ENCODE measurements at regions not wholly inside any gene's neighbourhood (a gene's known extent, or its start where the extent isn't known, plus 50 kb on each side); places are given as distances from the start of the nearest gene placed in this dataset.
A peak's percentile ranks its signal among the peaks of the same experiment; 100 is the strongest.
"Not testable (repeated sequence)": the region's sequence is repeated elsewhere in the genome, so short reads cannot be mapped to it uniquely, and the experiment has no call there.

GRCh38 chr10:60525716-60526585, 136.3 kb upstream of the ANK3 start:
- CTCF ChIA-PET: no interaction called here
- peaks cover 11% of the 10 kb centered on the region for H3K9me3 Mint-ChIP-seq
- no peak for DNase-seq
- intact Hi-C loops (cut with micrococcal nuclease): no loop called here
- POLR2A ChIA-PET: no interaction called here
- peaks cover 17% of the 10 kb centered on the region for H3K4me1 Mint-ChIP-seq (ENCODE audit: low read depth)
- no peaks in the 10 kb centered on the region for H3K27me3 Mint-ChIP-seq
- no peak overlapping the region for H3K4me3 Mint-ChIP-seq
- peaks cover 8% of the 10 kb centered on the region for H3K36me3 Mint-ChIP-seq
- no peak overlapping the region for H3K27ac Mint-ChIP-seq

GRCh38 chr10:60524541-60524940, 134.9 kb upstream of the ANK3 start:
- H3K4me1 Mint-ChIP-seq (ENCODE audit: low read depth): peaks cover 17% of the 10 kb centered on the region
- ChIA-PET CTCF (no interaction called here), POLR2A (no interaction called here)
- peaks cover 8% of the 10 kb centered on the region for H3K36me3 Mint-ChIP-seq
- DNase-seq: peak; percentile 43
- no peak overlapping the region for H3K4me3 Mint-ChIP-seq
- intact Hi-C loops (cut with micrococcal nuclease): no loop called here
- peaks cover 11% of the 10 kb centered on the region for H3K9me3 Mint-ChIP-seq
- H3K27me3 Mint-ChIP-seq: no peaks in the 10 kb centered on the region
- H3K27ac Mint-ChIP-seq: no peak overlapping the region

GRCh38 chr10:60523371-60523770, 133.7 kb upstream of the ANK3 start:
- CTCF ChIA-PET; H3K4me3 Mint-ChIP-seq; POLR2A ChIA-PET; intact Hi-C loops (cut with micrococcal nuclease); H3K27me3 Mint-ChIP-seq; H3K36me3 Mint-ChIP-seq; DNase-seq; H3K27ac Mint-ChIP-seq: not testable (repeated sequence)
- peaks cover 11% of the 10 kb centered on the region for H3K9me3 Mint-ChIP-seq
- H3K4me1 Mint-ChIP-seq (ENCODE audit: low read depth): peaks cover 17% of the 10 kb centered on the region

GRCh38 chr10:60522617-60523016, 132.9 kb upstream of the ANK3 start:
- H3K4me1 Mint-ChIP-seq (ENCODE audit: low read depth): peaks cover 17% of the 10 kb centered on the region
- ChIA-PET CTCF (no interaction called here), POLR2A (no interaction called here)
- intact Hi-C loops (cut with micrococcal nuclease): no loop called here
- H3K9me3 Mint-ChIP-seq: peaks cover 11% of the 10 kb centered on the region
- H3K27me3 Mint-ChIP-seq: no peaks in the 10 kb centered on the region
- no peak for DNase-seq
- no peak overlapping the region for H3K27ac Mint-ChIP-seq
- no peak overlapping the region for H3K4me3 Mint-ChIP-seq
- H3K36me3 Mint-ChIP-seq: peaks cover 8% of the 10 kb centered on the region

GRCh38 chr10:60521974-60522405, 132.3 kb upstream of the ANK3 start:
- intact Hi-C loops (cut with micrococcal nuclease): no loop called here

GRCh38 chr10:60518745-60519144, 129.1 kb upstream of the ANK3 start:
- no peak overlapping the region for H3K4me3 Mint-ChIP-seq
- H3K4me1 Mint-ChIP-seq (ENCODE audit: low read depth): peaks cover 12% of the 10 kb centered on the region
- intact Hi-C loops (cut with micrococcal nuclease): no loop called here
- POLR2A ChIA-PET: interaction anchor here (1.4 kb wide), 1 partner anchor 11 kb away, joined by 4 read pairs; no protein-coding TSS in a partner anchor
- H3K9me3 Mint-ChIP-seq: peaks cover 2% of the 10 kb centered on the region
- H3K27me3 Mint-ChIP-seq: no peaks in the 10 kb centered on the region
- no peaks in the 10 kb centered on the region for H3K36me3 Mint-ChIP-seq
- no peak overlapping the region for H3K27ac Mint-ChIP-seq
- no peak for DNase-seq
- CTCF ChIA-PET: no interaction called here

More at GRCh38 chr10:60521974-60522405, 132.3 kb upstream of the ANK3 start:
- Mint-ChIP-seq H3K27me3 (no peaks in the 10 kb centered on the region), H3K4me1 (ENCODE audit: low read depth) (peaks cover 17% of the 10 kb centered on the region), H3K4me3 (no peak overlapping the region), H3K36me3 (peaks cover 8% of the 10 kb centered on the region), H3K9me3 (peaks cover 11% of the 10 kb centered on the region), H3K27ac (no peak overlapping the region)
- ChIA-PET CTCF (interaction anchor here (0.6 kb wide), 1 partner anchor 435 kb away, joined by 6 read pairs; no protein-coding TSS in a partner anchor), POLR2A (no interaction called here)
- DNase-seq: peak; percentile 13

GRCh38 chr10:60517805-60518204, 128.1 kb upstream of the ANK3 start:
- Mint-ChIP-seq H3K4me1 (ENCODE audit: low read depth) (peaks cover 14% of the 10 kb centered on the region), H3K4me3 (no peak overlapping the region), H3K27ac (no peak overlapping the region), H3K36me3 (no peaks in the 10 kb centered on the region), H3K9me3 (no peaks in the 10 kb centered on the region), H3K27me3 (no peaks in the 10 kb centered on the region)
- CTCF ChIA-PET: no interaction called here
- intact Hi-C loops (cut with micrococcal nuclease): no loop called here
- POLR2A ChIA-PET: interaction anchor here (1.4 kb wide), 1 partner anchor 10 kb away, joined by 4 read pairs; no protein-coding TSS in a partner anchor
- DNase-seq: no peak

GRCh38 chr10:60513281-60513680, 123.6 kb upstream of the ANK3 start:
- Mint-ChIP-seq H3K4me3 (no peak overlapping the region), H3K36me3 (no peaks in the 10 kb centered on the region), H3K9me3 (no peaks in the 10 kb centered on the region), H3K27ac (no peak overlapping the region), H3K4me1 (ENCODE audit: low read depth) (peaks cover 5% of the 10 kb centered on the region), H3K27me3 (no peaks in the 10 kb centered on the region)
- ChIA-PET CTCF (no interaction called here), POLR2A (no interaction called here)
- intact Hi-C loops (cut with micrococcal nuclease): no loop called here
- DNase-seq: no peak

- Mint-ChIP-seq H3K4me1 (ENCODE audit: low read depth) (peaks cover 5% of the 10 kb centered on the region), H3K9me3 (no peaks in the 10 kb centered on the region), H3K36me3 (no peaks in the 10 kb centered on the region), H3K27ac (no peak overlapping the region), H3K4me3 (no peak overlapping the region), H3K27me3 (no peaks in the 10 kb centered on the region)
- ChIA-PET CTCF (no interaction called here), POLR2A (no interaction called here)
- intact Hi-C loops (cut with micrococcal nuclease): no loop called here
- DNase-seq: no peak
These were observed 122.0 kb upstream of the ANK3 start for GRCh38 chr10:60511477-60512229.

GRCh38 chr10:60508831-60509230, 119.2 kb upstream of the ANK3 start:
- Mint-ChIP-seq H3K27me3 (no peaks in the 10 kb centered on the region), H3K4me1 (ENCODE audit: low read depth) (peaks cover 5% of the 10 kb centered on the region), H3K9me3 (no peaks in the 10 kb centered on the region), H3K4me3 (no peak overlapping the region), H3K27ac (no peak overlapping the region), H3K36me3 (no peaks in the 10 kb centered on the region)
- ChIA-PET POLR2A (no interaction called here), CTCF (no interaction called here)
- no peak for DNase-seq
- intact Hi-C loops (cut with micrococcal nuclease): no loop called here

GRCh38 chr10:60508037-60508436, 118.4 kb upstream of the ANK3 start:
- H3K4me1 Mint-ChIP-seq (ENCODE audit: low read depth): peaks cover 3% of the 10 kb centered on the region
- ChIA-PET POLR2A (interaction anchor here (0.9 kb wide), 1 partner anchor 10 kb away, joined by 4 read pairs; no protein-coding TSS in a partner anchor), CTCF (no interaction called here)
- no peaks in the 10 kb centered on the region for H3K9me3 Mint-ChIP-seq
- DNase-seq: no peak
- H3K36me3 Mint-ChIP-seq: no peaks in the 10 kb centered on the region
- no peaks in the 10 kb centered on the region for H3K27me3 Mint-ChIP-seq
- H3K4me3 Mint-ChIP-seq: no peak overlapping the region
- intact Hi-C loops (cut with micrococcal nuclease): no loop called here
- no peak overlapping the region for H3K27ac Mint-ChIP-seq

GRCh38 chr10:60502621-60503020, 112.9 kb upstream of the ANK3 start:
- H3K36me3 Mint-ChIP-seq: no peaks in the 10 kb centered on the region
- peaks cover 8% of the 10 kb centered on the region for H3K4me1 Mint-ChIP-seq (ENCODE audit: low read depth)
- no peaks in the 10 kb centered on the region for H3K27me3 Mint-ChIP-seq
- H3K4me3 Mint-ChIP-seq: no peak overlapping the region
- no peaks in the 10 kb centered on the region for H3K9me3 Mint-ChIP-seq
- ChIA-PET POLR2A (no interaction called here), CTCF (no interaction called here)
- no peak for DNase-seq
- intact Hi-C loops (cut with micrococcal nuclease): no loop called here
- no peak overlapping the region for H3K27ac Mint-ChIP-seq

Data from activated CD4-positive, alpha-beta memory T cell treated with anti-CD3 and anti-CD28 coated beads for 36 hours (primary cell).